ENCODE measurements at regions not wholly inside any gene's neighbourhood (a gene's known extent, or its start where the extent isn't known, plus 50 kb on each side); places are given as distances from the start of the nearest gene placed in this dataset.

GRCh38 chr11:80872116-80872728, 1431.4 kb upstream of the TENM4 start:
- TF ChIP-seq ZNF384 (IDR thresholded peaks at IDR 0.05), result no peak
- no peak for TF ChIP-seq HDGF (IDR thresholded peaks at IDR 0.05; ENCODE audit: borderline replicate concordance)
- no peak for TF ChIP-seq SUZ12 (IDR thresholded peaks at IDR 0.05)
- no peak for TF ChIP-seq SP1 (IDR thresholded peaks at IDR 0.05)
- no peak for TF ChIP-seq BHLHE40 (IDR thresholded peaks at IDR 0.05; ENCODE audit: borderline replicate concordance)
- no peak for TF ChIP-seq FOXM1 (IDR thresholded peaks at IDR 0.05; ENCODE audit: borderline replicate concordance)
- TF ChIP-seq FOXA1 (IDR thresholded peaks at IDR 0.05), result no peak
- no peak for TF ChIP-seq L3MBTL2 (conservative IDR thresholded peaks at IDR 0.05)
- TF ChIP-seq ELF4 (IDR thresholded peaks at IDR 0.05), result no peak
- TF ChIP-seq TARDBP (IDR thresholded peaks at IDR 0.05), result no peak
